ENCODE measurements at regions not wholly inside any gene's neighbourhood (a gene's known extent, or its start where the extent isn't known, plus 50 kb on each side); places are given as distances from the start of the nearest gene placed in this dataset.

DNA sequence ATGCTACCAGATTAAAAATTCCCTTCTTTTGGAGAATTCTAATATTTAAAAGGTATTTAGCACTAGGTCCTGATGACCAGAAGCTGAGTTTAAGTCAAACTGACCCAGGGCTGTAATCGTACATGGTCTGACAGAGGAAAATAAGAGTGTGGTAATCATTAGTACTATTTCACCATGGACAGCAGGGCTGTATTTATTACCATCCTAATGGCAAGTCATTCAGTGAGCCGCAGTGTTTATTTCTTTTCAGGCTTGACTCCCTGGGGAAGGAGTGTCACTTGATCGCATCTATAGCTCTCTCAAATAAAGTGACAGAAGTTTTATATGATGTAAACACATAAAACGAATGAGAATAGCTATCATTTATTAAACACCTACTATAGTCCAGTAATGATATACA lies 261.8 kb downstream of the BTG1 start:
- ATAC-seq: no peak
- intact Hi-C loops (cut with micrococcal nuclease; ENCODE audit: unreplicated experiment): no loop called here
- CTCF ChIA-PET: no interaction called here
- no peaks in the 10 kb centered on the region for H3K9me3 ChIP-seq (ENCODE audit: control insufficient read depth, insufficient read depth, low read depth, low read length)
- TF ChIP-seq SIN3A (IDR thresholded peaks at IDR 0.05; ENCODE audit: borderline replicate concordance, insufficient read depth, low read depth, low read length) (no peak), POLR2AphosphoS5 (IDR thresholded peaks at IDR 0.05; ENCODE audit: low read depth, low read length) (no peak), TCF7L2 (IDR thresholded peaks at IDR 0.05; ENCODE audit: low read depth, low read length) (no peak)
- TF ChIP-seq, protein P1, sequence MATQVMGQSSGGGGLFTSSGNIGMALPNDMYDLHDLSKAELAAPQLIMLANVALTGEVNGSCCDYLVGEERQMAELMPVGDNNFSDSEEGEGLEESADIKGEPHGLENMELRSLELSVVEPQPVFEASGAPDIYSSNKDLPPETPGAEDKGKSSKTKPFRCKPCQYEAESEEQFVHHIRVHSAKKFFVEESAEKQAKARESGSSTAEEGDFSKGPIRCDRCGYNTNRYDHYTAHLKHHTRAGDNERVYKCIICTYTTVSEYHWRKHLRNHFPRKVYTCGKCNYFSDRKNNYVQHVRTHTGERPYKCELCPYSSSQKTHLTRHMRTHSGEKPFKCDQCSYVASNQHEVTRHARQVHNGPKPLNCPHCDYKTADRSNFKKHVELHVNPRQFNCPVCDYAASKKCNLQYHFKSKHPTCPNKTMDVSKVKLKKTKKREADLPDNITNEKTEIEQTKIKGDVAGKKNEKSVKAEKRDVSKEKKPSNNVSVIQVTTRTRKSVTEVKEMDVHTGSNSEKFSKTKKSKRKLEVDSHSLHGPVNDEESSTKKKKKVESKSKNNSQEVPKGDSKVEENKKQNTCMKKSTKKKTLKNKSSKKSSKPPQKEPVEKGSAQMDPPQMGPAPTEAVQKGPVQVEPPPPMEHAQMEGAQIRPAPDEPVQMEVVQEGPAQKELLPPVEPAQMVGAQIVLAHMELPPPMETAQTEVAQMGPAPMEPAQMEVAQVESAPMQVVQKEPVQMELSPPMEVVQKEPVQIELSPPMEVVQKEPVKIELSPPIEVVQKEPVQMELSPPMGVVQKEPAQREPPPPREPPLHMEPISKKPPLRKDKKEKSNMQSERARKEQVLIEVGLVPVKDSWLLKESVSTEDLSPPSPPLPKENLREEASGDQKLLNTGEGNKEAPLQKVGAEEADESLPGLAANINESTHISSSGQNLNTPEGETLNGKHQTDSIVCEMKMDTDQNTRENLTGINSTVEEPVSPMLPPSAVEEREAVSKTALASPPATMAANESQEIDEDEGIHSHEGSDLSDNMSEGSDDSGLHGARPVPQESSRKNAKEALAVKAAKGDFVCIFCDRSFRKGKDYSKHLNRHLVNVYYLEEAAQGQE (IDR thresholded peaks at IDR 0.05; ENCODE audit: insufficient read depth in 1 of 2, low read depth in 2 of 2, low read length in 1 of 2): no peak
- TF ChIP-seq, protein P2, sequence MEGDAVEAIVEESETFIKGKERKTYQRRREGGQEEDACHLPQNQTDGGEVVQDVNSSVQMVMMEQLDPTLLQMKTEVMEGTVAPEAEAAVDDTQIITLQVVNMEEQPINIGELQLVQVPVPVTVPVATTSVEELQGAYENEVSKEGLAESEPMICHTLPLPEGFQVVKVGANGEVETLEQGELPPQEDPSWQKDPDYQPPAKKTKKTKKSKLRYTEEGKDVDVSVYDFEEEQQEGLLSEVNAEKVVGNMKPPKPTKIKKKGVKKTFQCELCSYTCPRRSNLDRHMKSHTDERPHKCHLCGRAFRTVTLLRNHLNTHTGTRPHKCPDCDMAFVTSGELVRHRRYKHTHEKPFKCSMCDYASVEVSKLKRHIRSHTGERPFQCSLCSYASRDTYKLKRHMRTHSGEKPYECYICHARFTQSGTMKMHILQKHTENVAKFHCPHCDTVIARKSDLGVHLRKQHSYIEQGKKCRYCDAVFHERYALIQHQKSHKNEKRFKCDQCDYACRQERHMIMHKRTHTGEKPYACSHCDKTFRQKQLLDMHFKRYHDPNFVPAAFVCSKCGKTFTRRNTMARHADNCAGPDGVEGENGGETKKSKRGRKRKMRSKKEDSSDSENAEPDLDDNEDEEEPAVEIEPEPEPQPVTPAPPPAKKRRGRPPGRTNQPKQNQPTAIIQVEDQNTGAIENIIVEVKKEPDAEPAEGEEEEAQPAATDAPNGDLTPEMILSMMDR (IDR thresholded peaks at IDR 0.05): no peak
- POLR2A ChIA-PET: no interaction called here
- no peaks in the 10 kb centered on the region for H3K36me3 ChIP-seq (ENCODE audit: control insufficient read depth, insufficient read depth, low read length)
- no peak overlapping the region for H3K27ac ChIP-seq (ENCODE audit: low read length)
- H3K4me3 ChIP-seq (ENCODE audit: low read depth in 2 of 2, low read length in 2 of 2): no peak overlapping the region
- no peaks in the 10 kb centered on the region; the same call in 1 of the 2 replicates for H3K4me1 ChIP-seq (ENCODE audit: control insufficient read depth, insufficient read depth, low read length)
- no peak for DNase-seq (ENCODE audit: low read depth, low spot score)
- no TSS peak for BruUV-seq (replicated peaks)
- in situ Hi-C loops (cut with HindIII; ENCODE audit: low pct_unique_long_range_greater_than_20kb, low sequenced_read_pairs): no loop called here
- H3K27me3 ChIP-seq (ENCODE audit: control insufficient read depth, insufficient read depth, low read length): no peaks in the 10 kb centered on the region

DNA sequence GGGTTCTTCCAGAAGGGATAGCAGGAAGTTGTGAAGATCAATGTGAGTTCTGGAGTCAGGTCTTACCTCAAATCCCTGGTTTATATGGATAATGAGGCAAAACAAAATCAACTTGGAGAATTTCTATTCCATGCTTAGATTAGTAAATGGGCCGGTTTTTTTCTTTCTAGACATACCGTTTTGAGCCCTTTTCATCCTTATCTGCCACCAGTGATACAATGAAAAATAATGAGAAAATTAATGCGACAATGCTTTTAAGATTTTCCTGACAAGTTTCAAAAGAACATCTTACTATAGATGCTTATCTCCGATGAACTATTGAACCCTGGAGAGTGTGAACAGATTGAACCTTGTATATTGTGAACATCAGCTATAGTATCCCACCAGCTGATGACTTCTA lies 262.7 kb downstream of the BTG1 start:
- Histone ChIP-seq H3K27ac (ENCODE audit: low read length) (no peak overlapping the region), H3K9me3 (ENCODE audit: control insufficient read depth, insufficient read depth, low read depth, low read length) (no peaks in the 10 kb centered on the region), H3K36me3 (ENCODE audit: control insufficient read depth, insufficient read depth, low read length) (no peaks in the 10 kb centered on the region), H3K4me1 (ENCODE audit: control insufficient read depth, insufficient read depth, low read length) (no peaks in the 10 kb centered on the region; the same call in 1 of the 2 replicates), H3K27me3 (ENCODE audit: control insufficient read depth, insufficient read depth, low read length) (no peaks in the 10 kb centered on the region), H3K4me3 (ENCODE audit: low read depth in 2 of 2, low read length in 2 of 2) (no peak overlapping the region)
- in situ Hi-C loops (cut with HindIII; ENCODE audit: low pct_unique_long_range_greater_than_20kb, low sequenced_read_pairs): no loop called here
- TF ChIP-seq, protein P2 (IDR thresholded peaks at IDR 0.05): no peak
- TF ChIP-seq, protein P1 (IDR thresholded peaks at IDR 0.05; ENCODE audit: insufficient read depth in 1 of 2, low read depth in 2 of 2, low read length in 1 of 2): no peak
- TF ChIP-seq TCF7L2 (IDR thresholded peaks at IDR 0.05; ENCODE audit: low read depth, low read length) (no peak), POLR2AphosphoS5 (IDR thresholded peaks at IDR 0.05; ENCODE audit: low read depth, low read length) (no peak), SIN3A (IDR thresholded peaks at IDR 0.05; ENCODE audit: borderline replicate concordance, insufficient read depth, low read depth, low read length) (no peak)
- DNase-seq (ENCODE audit: low read depth, low spot score): no peak
- ATAC-seq: no peak
- intact Hi-C loops (cut with micrococcal nuclease; ENCODE audit: unreplicated experiment): no loop called here
- BruUV-seq (replicated peaks): no TSS peak
- POLR2A ChIA-PET: interaction anchor here (0.6 kb wide), 1 partner anchor 357 kb away, joined by 5 read pairs; no protein-coding TSS in a partner anchor
- CTCF ChIA-PET: no interaction called here
